ENCODE measurements at regions not wholly inside any gene's neighbourhood (a gene's known extent, or its start where the extent isn't known, plus 50 kb on each side); places are given as distances from the start of the nearest gene placed in this dataset.

- TF ChIP-seq CTCF (IDR thresholded peaks at IDR 0.05 in 2 of 3, conservative IDR thresholded peaks at IDR 0.05 in 1 of 3; ENCODE audit: borderline replicate concordance in 1 of 3, insufficient read depth in 1 of 3, low read depth in 2 of 3, low read length in 2 of 3) = no peak
- TF ChIP-seq JUND (IDR thresholded peaks at IDR 0.05) = no peak
- no peak for TF ChIP-seq POLR2AphosphoS5 (IDR thresholded peaks at IDR 0.05; ENCODE audit: low read depth, low read length)
- TF ChIP-seq SIN3A (IDR thresholded peaks at IDR 0.05; ENCODE audit: low read depth) = no peak
- no peak for TF ChIP-seq EZH2 (IDR thresholded peaks at IDR 0.05)
- TF ChIP-seq ZBTB33 (IDR thresholded peaks at IDR 0.05; ENCODE audit: extremely low read depth, insufficient replicate concordance, low read length) = no peak
- TF ChIP-seq POLR2A (IDR thresholded peaks at IDR 0.05; ENCODE audit: borderline replicate concordance, extremely low read depth, insufficient read depth, insufficient read length) = no peak
- TF ChIP-seq REST (IDR thresholded peaks at IDR 0.05; ENCODE audit: low read depth) = no peak
- no peak for TF ChIP-seq CEBPB (IDR thresholded peaks at IDR 0.05; ENCODE audit: low read depth)
Observed at GRCh38 chr18:25453556-25454269, 101.7 kb upstream of the ZNF521 start.

Data from HCT116 (cell line).